D341Med (cell line): ENCODE measurements at regions not wholly inside any gene's neighbourhood (a gene's known extent, or its start where the extent isn't known, plus 50 kb on each side); places are given as distances from the start of the nearest gene placed in this dataset.
"Not testable (repeated sequence)": the region's sequence is repeated elsewhere in the genome, so short reads cannot be mapped to it uniquely, and the experiment has no call there.

ENCODE experiments used
- DNase-seq: peaks from one replicate; pipeline ENCODE4 v3.0.0; 2012; ENCODE audit warnings: low spot score

GRCh38 chr14:53670701-53671100, 285.9 kb downstream of the BMP4 start:
- DNase-seq: no peak

- DNase-seq: no peak
These were observed 287.7 kb downstream of the BMP4 start for GRCh38 chr14:53668897-53669296.

GRCh38 chr14:53663709-53664108, 292.9 kb downstream of the BMP4 start:
- no peak for DNase-seq

- DNase-seq: no peak
These were observed 301.4 kb downstream of the BMP4 start for GRCh38 chr14:53655080-53655785.

- DNase-seq: no peak
These were observed 304.6 kb downstream of the BMP4 start for GRCh38 chr14:53652068-53652467.

GRCh38 chr14:53651096-53651740, 305.4 kb downstream of the BMP4 start:
- no peak for DNase-seq

DNA sequence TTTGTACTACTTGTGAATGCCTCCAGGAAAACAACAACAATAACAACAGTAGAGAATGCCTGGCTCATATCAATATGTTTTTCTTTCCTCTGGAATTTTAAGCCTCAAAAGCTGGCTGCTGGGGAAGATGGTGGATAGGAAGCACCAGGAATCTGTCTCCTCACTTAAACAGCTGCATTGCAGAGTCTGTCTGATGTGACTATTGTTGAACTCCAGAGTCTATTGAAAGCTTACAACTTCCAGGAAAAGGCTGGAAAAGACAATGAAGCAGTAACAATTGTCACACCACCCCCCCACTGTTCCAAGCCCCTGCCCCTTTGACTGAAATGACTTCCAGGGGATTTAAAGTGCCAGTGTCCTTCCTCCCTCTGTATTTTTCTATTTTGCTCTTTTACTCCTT, 309.7 kb downstream of the BMP4 start:
- no peak for DNase-seq

DNA sequence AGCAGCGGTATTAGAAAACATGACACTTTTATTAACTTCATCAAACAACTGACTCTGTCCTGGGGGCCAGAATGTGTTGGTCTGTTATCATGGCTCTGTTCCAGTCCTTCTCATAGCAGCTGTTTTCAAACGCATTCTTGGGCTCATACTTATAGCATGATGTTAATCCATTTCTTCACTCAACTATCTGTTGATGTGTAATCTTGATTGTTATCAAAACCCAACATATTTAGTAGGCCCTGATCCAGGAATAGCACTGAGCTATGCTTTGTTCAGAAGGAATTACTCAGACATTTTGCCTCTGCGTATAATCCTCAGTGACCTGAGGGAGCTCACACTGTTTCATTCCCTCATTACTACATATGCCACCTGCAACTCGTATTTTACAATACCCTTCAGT, 315.9 kb downstream of the BMP4 start:
- no peak for DNase-seq

DNA sequence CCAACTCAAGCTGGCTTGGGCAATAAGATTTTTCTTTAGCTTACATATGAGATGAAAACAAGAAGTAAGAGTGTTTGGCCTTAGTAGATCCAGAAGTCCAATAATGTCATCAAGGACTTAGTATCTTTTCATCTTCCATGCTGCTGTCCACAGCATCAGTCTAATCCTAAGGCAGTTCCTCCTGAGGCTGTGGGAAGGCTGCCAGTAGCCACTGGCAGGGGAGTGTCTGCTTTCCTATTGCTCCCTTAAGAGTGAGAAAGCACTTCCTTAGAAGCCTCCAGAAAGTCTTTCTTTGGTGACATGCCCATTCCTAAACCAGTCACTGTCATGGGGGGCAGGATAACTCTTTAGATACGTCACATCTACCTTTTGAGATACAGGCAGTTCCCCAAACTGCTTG, 317.7 kb downstream of the BMP4 start:
- DNase-seq: no peak

- no peak for DNase-seq
These were observed 321.8 kb downstream of the BMP4 start for GRCh38 chr14:53634793-53635192.

DNA sequence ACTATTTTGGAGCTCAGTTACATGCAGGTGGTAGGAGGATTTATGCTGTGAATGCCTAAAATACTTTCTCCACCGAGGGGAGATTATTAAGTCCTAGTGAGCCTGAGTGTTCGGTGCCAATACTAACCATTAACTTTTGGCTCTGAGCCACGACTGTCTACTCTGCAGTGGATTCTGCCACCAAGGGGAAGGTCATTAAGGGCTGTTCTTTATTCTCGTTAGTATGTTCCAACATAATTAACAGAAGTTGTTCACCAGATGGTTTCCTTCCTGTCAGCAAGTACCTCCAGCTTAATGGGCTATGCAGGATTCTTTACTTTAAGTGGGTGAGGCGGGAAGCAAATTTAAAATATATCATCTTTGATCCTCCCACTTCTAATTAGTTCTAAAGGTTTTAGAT, 326.3 kb downstream of the BMP4 start:
- DNase-seq: no peak

DNA sequence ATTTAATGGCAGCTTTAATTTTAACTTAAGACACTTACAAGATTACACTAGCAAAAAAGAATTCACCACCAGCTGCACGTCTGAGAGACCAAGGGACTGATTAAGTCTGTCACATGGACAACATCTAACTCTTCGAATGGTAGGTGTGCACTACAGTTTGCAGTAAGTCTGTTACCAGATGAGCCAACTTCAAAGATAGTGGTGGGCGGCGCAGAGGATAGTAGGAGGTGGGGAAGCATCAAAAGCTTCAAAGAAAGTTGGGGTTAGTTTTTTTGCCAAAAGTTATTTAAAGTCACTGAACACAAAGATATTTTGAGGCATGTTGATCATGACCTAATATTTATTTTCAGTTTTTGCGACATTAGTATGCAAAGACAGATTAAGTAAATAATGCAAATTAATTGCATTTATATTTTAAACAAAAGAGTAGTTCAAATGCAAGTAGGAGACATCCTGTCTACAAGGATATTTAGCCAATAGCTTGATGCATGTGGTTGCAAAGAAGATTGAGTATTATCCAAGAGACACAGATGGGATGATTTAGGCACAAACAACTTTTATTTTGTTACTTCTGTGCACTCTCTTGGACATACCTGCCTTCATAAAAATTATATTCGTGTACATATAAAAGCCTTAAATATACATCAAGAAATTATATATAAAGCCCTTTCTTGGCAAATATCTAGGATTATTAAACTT, 327.7 kb downstream of the BMP4 start:
- no peak for DNase-seq

GRCh38 chr14:53628261-53628660, 328.4 kb downstream of the BMP4 start:
- no peak for DNase-seq

DNA sequence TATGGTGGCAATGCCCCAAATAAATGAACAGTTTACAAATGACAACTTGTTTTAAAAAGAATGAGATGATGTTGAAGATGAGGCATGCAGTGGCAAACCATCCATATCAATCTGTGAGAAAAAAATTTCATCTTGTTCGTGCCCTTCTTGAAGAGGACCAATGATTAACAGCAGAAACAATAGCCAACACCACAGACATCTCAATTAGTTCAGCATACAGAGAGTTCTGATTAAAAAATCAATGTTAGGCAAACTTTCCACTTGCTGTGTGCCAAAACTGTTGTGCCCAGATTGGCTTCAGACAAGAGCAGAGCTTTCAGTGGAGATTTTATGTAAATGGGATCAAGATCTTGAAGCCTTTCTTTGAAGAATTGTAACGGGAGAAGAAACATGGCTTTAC, 329.9 kb downstream of the BMP4 start:
- no peak for DNase-seq

DNA sequence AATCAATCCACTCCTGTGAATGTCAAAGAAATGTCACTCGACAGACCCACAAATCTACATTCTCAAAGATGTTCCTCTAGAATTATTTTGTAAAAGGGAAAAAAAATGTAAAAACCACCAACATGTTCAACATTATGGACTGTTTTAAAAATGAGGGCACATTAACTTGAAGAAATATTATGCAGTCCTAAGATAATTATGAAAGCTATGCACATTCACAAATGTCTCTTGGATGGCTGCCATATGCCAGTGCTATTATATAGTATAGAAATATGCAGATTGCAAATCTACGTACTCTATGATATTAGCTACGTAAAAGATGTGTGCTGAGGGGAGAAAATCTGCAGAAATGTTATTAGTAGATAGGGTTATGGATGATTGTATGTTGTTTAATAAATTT, 334.2 kb downstream of the BMP4 start:
- DNase-seq: no peak

DNA sequence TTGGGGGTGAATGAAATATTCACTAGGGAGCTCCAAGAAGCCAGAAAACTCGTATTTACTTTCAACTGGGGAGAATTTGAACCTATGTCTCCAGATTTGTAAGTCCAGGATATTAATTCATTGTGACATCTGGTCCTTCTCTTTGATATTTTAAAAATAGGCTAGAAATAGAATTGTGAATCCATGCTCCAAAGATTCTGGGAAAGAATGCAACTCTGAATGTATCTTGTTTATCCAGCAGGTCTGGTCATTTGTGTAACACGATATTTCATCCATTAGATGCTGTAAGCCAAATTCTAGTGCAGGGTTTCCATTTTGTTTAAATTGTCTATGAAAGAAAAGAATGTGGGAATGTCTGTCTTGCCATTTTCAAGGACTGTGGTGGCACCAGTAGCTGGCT, 334.7 kb downstream of the BMP4 start:
- no peak for DNase-seq

- DNase-seq: no peak
These were observed 335.2 kb downstream of the BMP4 start for GRCh38 chr14:53621433-53621832.

GRCh38 chr14:53620890-53621289, 335.7 kb downstream of the BMP4 start:
- no peak for DNase-seq

- no peak for DNase-seq
These were observed 336.3 kb downstream of the BMP4 start for GRCh38 chr14:53620317-53620716.

GRCh38 chr14:53619691-53620231, 336.9 kb downstream of the BMP4 start:
- DNase-seq: no peak

- DNase-seq: not testable (repeated sequence)
These were observed 340.1 kb downstream of the BMP4 start for GRCh38 chr14:53616536-53616935.

DNA sequence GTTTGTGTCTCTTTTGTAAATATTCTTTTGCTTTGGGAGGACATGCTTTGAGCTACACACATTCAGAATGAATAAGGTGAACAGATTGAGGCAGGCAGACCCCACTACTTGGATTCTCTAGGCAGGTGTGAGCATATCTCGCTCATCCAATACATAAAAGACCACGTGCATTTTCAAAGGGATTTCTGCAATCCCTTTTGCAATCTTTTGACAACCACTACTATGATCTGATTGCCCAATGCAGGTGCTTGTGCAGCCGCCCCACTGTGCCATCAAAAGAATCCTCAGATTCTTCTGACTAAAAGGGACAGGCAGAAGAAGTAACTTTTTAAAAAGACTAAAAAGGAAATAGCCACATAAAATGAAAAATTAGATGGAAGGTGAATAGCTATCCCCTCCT, 341.4 kb downstream of the BMP4 start:
- DNase-seq: no peak
